ENCODE measurements at regions not wholly inside any gene's neighbourhood (a gene's known extent, or its start where the extent isn't known, plus 50 kb on each side); places are given as distances from the start of the nearest gene placed in this dataset.

DNA sequence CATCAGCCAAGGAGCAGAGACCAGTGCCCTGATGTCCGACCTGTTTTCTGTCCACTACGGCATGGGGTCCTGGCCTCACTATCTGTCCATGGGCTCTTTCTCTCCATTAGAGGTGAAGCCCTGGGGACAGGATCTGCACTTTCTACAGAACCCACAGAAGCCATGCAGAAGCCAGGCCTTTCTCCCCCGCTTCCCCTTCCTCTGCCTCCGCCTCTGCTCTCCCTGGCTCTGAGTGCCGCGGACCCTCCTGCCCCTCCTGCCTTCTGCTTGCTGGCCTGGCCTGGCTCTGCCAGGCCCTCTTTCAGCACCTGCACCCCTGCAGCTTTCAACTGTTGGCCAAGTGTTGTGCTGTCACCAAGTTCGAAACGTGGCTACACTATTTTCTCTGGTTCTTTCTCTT lies 439.8 kb upstream of the ZMIZ1 start:
- TF ChIP-seq, protein P1, sequence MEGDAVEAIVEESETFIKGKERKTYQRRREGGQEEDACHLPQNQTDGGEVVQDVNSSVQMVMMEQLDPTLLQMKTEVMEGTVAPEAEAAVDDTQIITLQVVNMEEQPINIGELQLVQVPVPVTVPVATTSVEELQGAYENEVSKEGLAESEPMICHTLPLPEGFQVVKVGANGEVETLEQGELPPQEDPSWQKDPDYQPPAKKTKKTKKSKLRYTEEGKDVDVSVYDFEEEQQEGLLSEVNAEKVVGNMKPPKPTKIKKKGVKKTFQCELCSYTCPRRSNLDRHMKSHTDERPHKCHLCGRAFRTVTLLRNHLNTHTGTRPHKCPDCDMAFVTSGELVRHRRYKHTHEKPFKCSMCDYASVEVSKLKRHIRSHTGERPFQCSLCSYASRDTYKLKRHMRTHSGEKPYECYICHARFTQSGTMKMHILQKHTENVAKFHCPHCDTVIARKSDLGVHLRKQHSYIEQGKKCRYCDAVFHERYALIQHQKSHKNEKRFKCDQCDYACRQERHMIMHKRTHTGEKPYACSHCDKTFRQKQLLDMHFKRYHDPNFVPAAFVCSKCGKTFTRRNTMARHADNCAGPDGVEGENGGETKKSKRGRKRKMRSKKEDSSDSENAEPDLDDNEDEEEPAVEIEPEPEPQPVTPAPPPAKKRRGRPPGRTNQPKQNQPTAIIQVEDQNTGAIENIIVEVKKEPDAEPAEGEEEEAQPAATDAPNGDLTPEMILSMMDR (IDR thresholded peaks at IDR 0.05) = no peak
- peak; percentile 47 for DNase-seq (ENCODE audit: low spot score)
- no peak overlapping the region for H3K4me3 ChIP-seq
- no peak overlapping the region for H3K27ac ChIP-seq

DNA sequence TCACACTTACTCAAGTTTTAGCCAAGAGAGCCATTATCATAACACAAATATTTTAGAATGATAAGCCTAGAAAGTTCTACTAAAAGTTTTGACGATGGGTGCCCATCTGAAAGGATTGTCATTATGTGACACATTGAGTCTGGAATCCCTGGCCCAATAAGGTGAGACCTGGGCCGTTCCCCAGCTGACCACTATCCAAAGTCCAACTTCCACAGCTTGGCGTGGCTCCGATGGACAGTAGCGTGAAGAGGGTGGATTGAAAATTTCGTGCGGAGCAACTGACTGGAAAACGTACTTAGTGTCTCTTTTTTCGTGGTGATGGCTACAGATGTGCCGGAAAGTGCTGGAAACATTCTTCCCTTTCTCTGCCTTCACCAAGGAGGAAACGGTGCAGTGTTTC lies 439.0 kb upstream of the ZMIZ1 start:
- TF ChIP-seq, protein P1 (IDR thresholded peaks at IDR 0.05) = no peak
- H3K27ac ChIP-seq = no peak overlapping the region
- DNase-seq (ENCODE audit: low spot score) = no peak
- H3K4me3 ChIP-seq = no peak overlapping the region

DNA sequence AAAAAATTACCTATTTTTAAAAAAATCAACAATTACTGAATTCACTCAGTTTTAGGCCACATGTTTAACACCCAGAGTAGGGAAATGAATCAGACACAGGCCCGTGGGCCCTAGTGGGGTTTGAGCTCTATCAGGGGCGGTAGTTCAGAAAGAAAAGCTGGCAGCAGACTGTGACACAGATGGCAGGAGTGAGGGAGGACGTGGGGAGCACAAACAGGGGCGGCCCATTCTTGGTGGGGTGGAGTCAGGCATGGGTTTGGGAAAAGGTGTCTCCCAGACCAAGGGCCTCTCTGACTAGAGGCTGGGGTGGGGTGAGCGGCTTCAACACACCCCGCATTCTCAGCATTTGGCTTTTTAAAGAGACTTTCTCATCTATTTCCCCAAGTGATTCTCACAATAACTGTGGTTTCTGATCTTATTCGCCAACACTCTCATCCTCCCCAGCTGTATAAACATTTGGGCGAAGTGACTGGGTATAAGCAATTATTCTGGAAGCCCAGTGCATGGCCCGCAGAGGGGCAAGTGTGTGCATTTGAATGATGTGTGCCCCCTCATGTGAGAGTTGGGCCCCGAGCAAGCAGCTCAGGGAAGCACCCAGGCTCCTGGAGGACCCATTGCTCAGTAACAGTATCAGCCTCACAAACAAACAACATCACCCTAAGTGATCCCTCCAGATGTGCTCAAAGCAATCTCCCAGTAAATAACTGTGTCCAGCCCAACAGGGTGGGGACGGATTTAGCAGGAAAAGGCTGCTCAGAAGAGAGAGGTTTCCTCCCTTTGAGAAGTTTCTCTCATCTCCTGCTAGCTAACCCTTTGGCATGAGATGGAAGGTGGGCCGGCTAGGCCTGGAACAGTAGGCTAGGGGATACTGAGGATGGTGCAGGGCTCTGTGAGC lies 437.6 kb upstream of the ZMIZ1 start:
- DNase-seq (ENCODE audit: low spot score) = peak; percentile 70
- Histone ChIP-seq H3K27ac (peak overlapping the region in 1 of 2 donors; percentile 60), H3K4me3 (no peak overlapping the region)
- TF ChIP-seq, protein P1 (IDR thresholded peaks at IDR 0.05) = no peak

DNA sequence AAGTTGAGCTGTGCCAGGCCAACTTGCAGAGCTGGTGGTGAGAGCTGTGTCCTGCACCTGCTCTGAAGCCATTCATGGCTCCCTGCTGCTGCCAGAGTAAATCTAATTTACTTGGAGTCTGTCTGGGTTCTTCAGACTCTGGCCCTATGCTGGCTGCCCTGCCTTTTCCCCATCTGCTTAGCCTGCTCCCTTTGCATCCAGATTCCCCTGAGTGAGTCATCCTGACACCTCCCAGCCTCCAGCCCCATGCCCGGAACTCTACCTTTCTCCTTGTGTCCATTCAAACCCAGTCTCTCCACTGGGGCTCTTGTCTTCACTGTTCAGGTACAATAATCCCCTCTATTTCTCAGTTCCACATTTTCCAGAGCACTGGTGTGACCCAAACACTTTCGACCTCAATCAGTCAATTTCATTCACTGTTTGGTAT lies 434.4 kb upstream of the ZMIZ1 start:
- Histone ChIP-seq H3K4me3 (no peak overlapping the region), H3K27ac (peak overlapping the region; percentile 11 to 46)
- TF ChIP-seq, protein P1 (IDR thresholded peaks at IDR 0.05) = no peak
- no peak for DNase-seq (ENCODE audit: low spot score)

DNA sequence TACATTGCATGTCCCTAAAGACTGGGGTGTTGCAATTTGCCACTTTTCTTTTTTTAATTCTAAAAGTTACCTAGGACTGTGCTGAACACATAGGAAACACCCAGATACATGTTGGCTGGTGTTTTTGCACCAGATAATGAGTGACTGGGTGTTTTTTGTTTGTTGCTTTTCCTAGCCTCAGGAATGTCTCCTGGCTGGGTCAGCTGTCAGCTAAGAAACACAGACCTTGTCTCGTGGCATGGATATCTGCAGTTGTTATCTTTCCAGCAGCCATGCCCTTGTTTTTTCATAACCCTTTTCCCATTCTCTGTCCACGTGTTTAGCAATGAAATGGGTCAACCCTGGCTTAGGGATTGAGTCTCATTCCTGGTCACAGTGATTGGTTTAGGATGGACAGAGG lies 433.9 kb upstream of the ZMIZ1 start:
- no peak overlapping the region for H3K4me3 ChIP-seq
- peak overlapping the region; percentile 11 to 46 for H3K27ac ChIP-seq
- DNase-seq (ENCODE audit: low spot score) = no peak
- TF ChIP-seq, protein P1 (IDR thresholded peaks at IDR 0.05) = no peak

DNA sequence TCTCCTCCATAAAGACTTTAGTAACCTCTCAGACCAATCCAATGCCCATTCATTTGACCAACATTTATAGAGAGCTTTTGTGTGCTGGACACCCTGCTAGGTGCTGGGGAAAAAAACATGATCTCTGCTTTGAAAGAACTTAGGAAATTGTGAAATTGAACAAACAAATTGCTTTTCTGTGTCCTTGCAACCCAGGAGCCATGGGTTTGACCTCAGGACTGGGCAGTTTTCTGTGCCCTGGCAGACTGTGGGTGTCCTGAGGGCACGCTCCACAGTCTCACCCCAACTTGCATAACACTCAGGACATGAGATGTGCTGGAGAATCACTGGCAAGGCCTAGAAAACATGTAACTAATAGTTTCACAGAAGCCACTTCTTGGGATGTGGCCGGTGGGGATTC lies 429.1 kb upstream of the ZMIZ1 start:
- TF ChIP-seq, protein P1 (IDR thresholded peaks at IDR 0.05) = no peak
- DNase-seq (ENCODE audit: low spot score) = peak; percentile 29
- no peak overlapping the region for H3K4me3 ChIP-seq
- H3K27ac ChIP-seq = no peak overlapping the region

Data from coronary artery (tissue), 2 donors.